K562 (cell line): ENCODE measurements at regions not wholly inside any gene's neighbourhood (a gene's known extent, or its start where the extent isn't known, plus 50 kb on each side); places are given as distances from the start of the nearest gene placed in this dataset.

Source experiments
- ATAC-seq: fragments of 200-7000 bp; cut with Tn5 transposase; 3 replicates; pipeline ENCODE4 v1.9.1; 2020; ENCODE audit warnings: moderate library complexity
- BruUV-seq: library from RNA; stranded (reverse); fragments of 400-500 nt; replicated peaks from 2 replicates; lab custom pipeline; 2021; lab: Mats Ljungman, UMichigan
- CTCF ChIA-PET: fragments of 300-600 bp; formaldehyde crosslinking; extraction: SDS; loops from one replicate; lab custom pipeline; 2021; ENCODE audit warnings: low intra/inter-chr PET ratio; lab: Yijun Ruan, JAX
- POLR2A ChIA-PET: fragments of 300-600, 350-650 bp; sonication (Branson Sonifier 250); formaldehyde crosslinking; extraction: SDS; loops from one replicate; lab custom pipeline; 2021; ENCODE audit warnings: antibody characterized with exemption, inconsistent platforms; lab: Yijun Ruan, JAX
- DNase-seq, 4 experiments: peaks; one replicate each; pipeline versions ENCODE4 v3.0.0 to v3.0.0-alpha.2; 2011 to 2018; ENCODE audit warnings: low spot score in 3 of 4, mixed read lengths in 3 of 4; ENCODE audit errors: extremely low read depth in 1 of 4
- FAIRE-seq: peaks from 2 replicates; lab custom pipeline; 2011; peaks lifted over from hg19 to GRCh38; lab: Jason Lieb, UNC
- H2AFZ ChIP-seq: 2 replicates; pipeline ENCODE4 v1.6.0; 2011; ENCODE audit warnings: low read depth, low read length, control low read depth, inconsistent platforms
- H3K27ac ChIP-seq: fragments of 200-600 bp; 3 replicates; pipeline ENCODE4 v1.8.0; 2011; ENCODE audit warnings: low read depth, mild to moderate bottlenecking, control low read depth, inconsistent platforms, low read length, moderate library complexity, mixed read lengths; ENCODE audit errors: extremely low read depth
- H3K27me3 ChIP-seq, 2 experiments: fragments of 300-600 bp in 1 of 2; 2 replicates in 1 of 2; 3 replicates in 1 of 2; pipeline versions ENCODE4 v1.6.0 to v1.8.0; 2011; ENCODE audit warnings: inconsistent platforms in 2 of 2, low read length in 2 of 2, mild to moderate bottlenecking in 1 of 2, mixed read lengths in 1 of 2, moderate library complexity in 1 of 2; ENCODE audit not compliant: control insufficient read depth in 2 of 2, insufficient read depth in 2 of 2
- H3K36me3 ChIP-seq: fragments of 300-600 bp; 3 replicates; pipeline ENCODE4 v1.8.0; 2011; ENCODE audit warnings: mild to moderate bottlenecking, low read length, inconsistent platforms; ENCODE audit not compliant: control insufficient read depth, insufficient read depth
- H3K4me1 ChIP-seq, 2 experiments: fragments of 200-600 bp in 1 of 2; replicated peaks in 1 of 2; 2 replicates in 1 of 2; 3 replicates in 1 of 2; pipeline versions ENCODE4 v1.5.1 to v1.8.0; 2011; ENCODE audit warnings: inconsistent platforms in 2 of 2, low read length in 2 of 2, mild to moderate bottlenecking in 1 of 2, mixed read lengths in 1 of 2, moderate library complexity in 1 of 2; ENCODE audit not compliant: control insufficient read depth in 2 of 2, insufficient read depth in 2 of 2
- H3K4me2 ChIP-seq: 2 replicates; pipeline ENCODE4 v1.6.1; 2011; ENCODE audit warnings: low read length, control low read depth, inconsistent platforms, mixed read lengths; ENCODE audit not compliant: insufficient read depth
- H3K4me3 ChIP-seq: fragments of 200-600 bp; sonication (generic), shearing (Covaris generic); 2 replicates; pipeline ENCODE4 v1.5.1; 2016; ENCODE audit warnings: control low read depth, inconsistent platforms
- H3K79me2 ChIP-seq: fragments of 200-600 bp; 3 replicates; pipeline ENCODE4 v1.8.0; 2011; ENCODE audit warnings: low read length, inconsistent platforms; ENCODE audit not compliant: control insufficient read depth, insufficient read depth
- H3K9ac ChIP-seq, 2 experiments: 2 replicates each; pipeline versions ENCODE4 v1.6.0 to v1.6.1; 2011; ENCODE audit warnings: low read depth in 2 of 2, low read length in 2 of 2, control low read depth in 1 of 2, inconsistent platforms in 1 of 2, mild to moderate bottlenecking in 1 of 2, mixed read lengths in 1 of 2; ENCODE audit not compliant: insufficient read depth in 1 of 2
- H3K9me1 ChIP-seq: one replicate; pipeline ENCODE4 v1.6.0; 2011; ENCODE audit warnings: inconsistent platforms, mild to moderate bottlenecking, low read length, moderate library complexity; ENCODE audit not compliant: control insufficient read depth, insufficient read depth
- H3K9me3 ChIP-seq: replicated peaks from 2 replicates; pipeline ENCODE4 v1.5.1; 2011; ENCODE audit warnings: low read depth, low read length, inconsistent platforms; ENCODE audit not compliant: control insufficient read depth, insufficient read depth
- H4K20me1 ChIP-seq: replicated peaks from 2 replicates; pipeline ENCODE4 v1.6.1; 2011; ENCODE audit warnings: low read length, inconsistent platforms, mixed read lengths; ENCODE audit not compliant: control insufficient read depth, insufficient read depth
- HCFC1 ChIP-seq: IDR thresholded peaks from 2 replicates; pipeline ENCODE4 v1.6.1; 2012; ENCODE audit warnings: low read depth, low read length, improper control_type of control experiment
- HNRNPLL ChIP-seq: fragments of 200-400 bp; formaldehyde crosslinking; IDR thresholded peaks from 2 replicates; pipeline ENCODE4 v1.6.1; 2017; ENCODE audit warnings: low read length, low read depth, mild to moderate bottlenecking; ENCODE audit not compliant: poor library complexity, severe bottlenecking
- LCOR ChIP-seq: sonication (generic); formaldehyde crosslinking; IDR thresholded peaks from 2 replicates; pipeline ENCODE4 v1.8.0; 2022; ENCODE audit warnings: mild to moderate bottlenecking, missing genetic modification reagents
- PHF21A ChIP-seq: fragments of 450-650 bp; IDR thresholded peaks from 2 replicates; pipeline ENCODE4 v1.6.1; 2017; ENCODE audit warnings: low read depth, borderline replicate concordance
- RBM17 ChIP-seq: fragments of 200-400 bp; formaldehyde crosslinking; IDR thresholded peaks from 2 replicates; pipeline ENCODE4 v1.6.1; 2017; ENCODE audit warnings: low read depth, mild to moderate bottlenecking, low read length, borderline replicate concordance
- SIN3B ChIP-seq: fragments of 450-650 bp; IDR thresholded peaks from 2 replicates; pipeline ENCODE4 v1.6.1; 2017; ENCODE audit warnings: low read depth, mild to moderate bottlenecking, moderate library complexity
- SMARCA4 ChIP-seq: fragments of 450-650 bp; IDR thresholded peaks from 2 replicates; pipeline ENCODE4 v1.6.1; 2016
- ZNF395 ChIP-seq: fragments of 200-800 bp; sonication (Bioruptor generic); IDR thresholded peaks from 2 replicates; pipeline ENCODE4 v1.6.1; 2017; ENCODE audit warnings: missing genetic modification characterization, missing compliant biosample characterization
- ZNF561 ChIP-seq: fragments of 450-650 bp; formaldehyde crosslinking; conservative IDR thresholded peaks from 2 replicates; pipeline ENCODE4 v1.4.0; 2020; ENCODE audit warnings: mild to moderate bottlenecking, moderate library complexity
- ZNF644 ChIP-seq: fragments of 200-800 bp; sonication (Bioruptor generic); IDR thresholded peaks from 2 replicates; pipeline ENCODE4 v1.6.1; 2016; ENCODE audit warnings: low read depth, missing genetic modification characterization, missing compliant biosample characterization
- ZSCAN32 ChIP-seq: fragments of 450-650 bp; formaldehyde crosslinking; IDR thresholded peaks from 2 replicates; pipeline ENCODE4 v1.4.0; 2020; ENCODE audit warnings: mild to moderate bottlenecking, moderate library complexity
- WGBS: fragments of 100-300 bp; shearing (Covaris generic); methylation state at CpG from one replicate; pipeline ENCODE4 v1.1.6; 2016; ENCODE audit warnings: low coverage, mixed read lengths; ENCODE audit not compliant: insufficient coverage; ENCODE audit errors: missing lambda C conversion rate; 5-methylcytosine and 5-hydroxymethylcytosine counted together
- in situ Hi-C: fragments of 300-500 bp; cut with MboI; formaldehyde crosslinking; loops from 4 replicates; pipeline ENCODE4 v1.15.0; 2018; ENCODE audit warnings: inconsistent platforms, mixed read lengths
- intact Hi-C: fragments of 100-400 bp; cut with micrococcal nuclease; formaldehyde crosslinking; loops from 2 replicates; pipeline ENCODE4 v1.14.2; 2022
- TF ChIP-seq, protein P1 (sequence below): fragments of 450-650 bp; formaldehyde crosslinking; IDR thresholded peaks from 2 replicates; pipeline ENCODE4 v1.4.0; 2022; ENCODE audit warnings: missing genetic modification characterization
- TF ChIP-seq, protein P2 (sequence below): fragments of 450-650 bp; IDR thresholded peaks from 2 replicates; pipeline ENCODE4 v1.6.1; 2016; ENCODE audit warnings: missing biosample characterization, missing genetic modification characterization

DNA sequence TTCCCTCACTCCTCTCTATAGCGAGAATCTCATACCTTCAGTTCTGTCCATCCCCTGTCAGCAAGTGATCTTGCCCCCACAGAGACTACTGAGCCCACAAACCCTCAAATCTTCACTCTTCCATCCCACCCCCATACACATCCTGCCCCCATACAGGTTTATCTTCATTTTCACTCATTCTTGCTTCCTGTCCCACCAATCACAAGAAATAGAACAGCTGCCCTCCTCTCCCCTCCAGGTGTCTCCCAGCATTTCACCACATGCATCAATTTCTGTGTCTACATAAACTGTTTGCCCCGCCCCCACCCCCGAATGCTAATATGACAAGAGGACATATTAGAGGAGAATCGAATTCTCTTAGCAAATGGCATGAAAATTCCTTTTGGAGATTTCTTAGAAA is 54.9 kb upstream of the CARMIL1 start:
- WGBS: 3% methylated on average over 4 of the region's 4 CpGs
- H4K20me1 ChIP-seq: no peaks in the 10 kb centered on the region
- H3K4me3 ChIP-seq: no peak overlapping the region
- H3K79me2 ChIP-seq: no peaks in the 10 kb centered on the region
- no peak for ATAC-seq
- H3K9me1 ChIP-seq: no peaks in the 10 kb centered on the region
- H3K27me3 ChIP-seq: no peaks in the 10 kb centered on the region
- no peak overlapping the region for H2AFZ ChIP-seq
- FAIRE-seq: no peak
- TF ChIP-seq HCFC1 (no peak), LCOR (no peak), RBM17 (no peak), ZSCAN32 (CRISPR knock-in tag) (no peak), HNRNPLL (no peak), ZNF644 (tag) (no peak), ZNF395 (no peak), ZNF561 (CRISPR knock-in tag) (no peak), PHF21A (no peak), SIN3B (no peak), SMARCA4 (no peak)
- TF ChIP-seq, protein P1, sequence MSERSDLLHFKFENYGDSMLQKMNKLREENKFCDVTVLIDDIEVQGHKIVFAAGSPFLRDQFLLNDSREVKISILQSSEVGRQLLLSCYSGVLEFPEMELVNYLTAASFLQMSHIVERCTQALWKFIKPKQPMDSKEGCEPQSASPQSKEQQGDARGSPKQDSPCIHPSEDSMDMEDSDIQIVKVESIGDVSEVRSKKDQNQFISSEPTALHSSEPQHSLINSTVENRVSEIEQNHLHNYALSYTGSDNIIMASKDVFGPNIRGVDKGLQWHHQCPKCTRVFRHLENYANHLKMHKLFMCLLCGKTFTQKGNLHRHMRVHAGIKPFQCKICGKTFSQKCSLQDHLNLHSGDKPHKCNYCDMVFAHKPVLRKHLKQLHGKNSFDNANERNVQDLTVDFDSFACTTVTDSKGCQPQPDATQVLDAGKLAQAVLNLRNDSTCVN (CRISPR knock-in tag): no peak
- TF ChIP-seq, protein P2, sequence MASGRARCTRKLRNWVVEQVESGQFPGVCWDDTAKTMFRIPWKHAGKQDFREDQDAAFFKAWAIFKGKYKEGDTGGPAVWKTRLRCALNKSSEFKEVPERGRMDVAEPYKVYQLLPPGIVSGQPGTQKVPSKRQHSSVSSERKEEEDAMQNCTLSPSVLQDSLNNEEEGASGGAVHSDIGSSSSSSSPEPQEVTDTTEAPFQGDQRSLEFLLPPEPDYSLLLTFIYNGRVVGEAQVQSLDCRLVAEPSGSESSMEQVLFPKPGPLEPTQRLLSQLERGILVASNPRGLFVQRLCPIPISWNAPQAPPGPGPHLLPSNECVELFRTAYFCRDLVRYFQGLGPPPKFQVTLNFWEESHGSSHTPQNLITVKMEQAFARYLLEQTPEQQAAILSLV (tag): no peak
- TF ChIP-seq, all 486 proteins: peak for 0
- Histone ChIP-seq H3K27ac (no peak overlapping the region), H3K9me3 (no peaks in the 10 kb centered on the region), H3K4me1 (no peaks in the 10 kb centered on the region), H3K36me3 (no peaks in the 10 kb centered on the region), H3K4me2 (no peak overlapping the region), H3K9ac (no peak overlapping the region)
- in situ Hi-C loops: loop anchor here (10.0 kb wide), 1 partner anchor 371 kb away; no protein-coding TSS in a partner anchor
- no TSS peak for BruUV-seq
- no peak for DNase-seq
- intact Hi-C loops: no loop called here
- POLR2A ChIA-PET: interaction anchor here (1.3 kb wide), 1 partner anchor 666 kb away, joined by 3 read pairs; no protein-coding TSS in a partner anchor
- CTCF ChIA-PET: interaction anchor here (0.7 to 2.7 kb wide), 2 partner anchors 266 to 378 kb away, joined by 3 to 19 read pairs; no protein-coding TSS in a partner anchor
